ENCODE measurements at regions not wholly inside any gene's neighbourhood (a gene's known extent, or its start where the extent isn't known, plus 50 kb on each side); places are given as distances from the start of the nearest gene placed in this dataset.

DNA sequence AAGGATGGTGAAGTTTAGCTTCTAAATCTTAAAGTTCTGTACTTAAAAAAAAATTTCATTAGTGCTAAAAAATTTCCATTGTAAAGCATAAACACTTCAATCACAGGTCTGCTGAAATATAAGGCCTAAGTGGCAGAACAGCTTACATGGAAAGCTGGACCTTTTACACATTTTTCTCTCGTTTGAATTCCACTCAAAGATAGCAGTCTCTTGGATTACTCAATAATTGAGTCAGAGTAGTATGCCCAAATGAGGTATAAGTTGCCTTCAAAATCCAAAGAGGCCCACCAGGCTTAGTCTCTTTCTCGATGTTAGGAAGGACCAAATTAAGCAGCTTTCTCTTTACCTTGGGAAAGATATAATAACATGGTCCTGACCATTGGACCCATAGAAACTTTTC, 220.4 kb upstream of the CWC22 start:
- TF ChIP-seq POLR2A (IDR thresholded peaks at IDR 0.05) (no peak), POLR2AphosphoS5 (IDR thresholded peaks at IDR 0.05) (no peak)
- TF ChIP-seq, protein P1, sequence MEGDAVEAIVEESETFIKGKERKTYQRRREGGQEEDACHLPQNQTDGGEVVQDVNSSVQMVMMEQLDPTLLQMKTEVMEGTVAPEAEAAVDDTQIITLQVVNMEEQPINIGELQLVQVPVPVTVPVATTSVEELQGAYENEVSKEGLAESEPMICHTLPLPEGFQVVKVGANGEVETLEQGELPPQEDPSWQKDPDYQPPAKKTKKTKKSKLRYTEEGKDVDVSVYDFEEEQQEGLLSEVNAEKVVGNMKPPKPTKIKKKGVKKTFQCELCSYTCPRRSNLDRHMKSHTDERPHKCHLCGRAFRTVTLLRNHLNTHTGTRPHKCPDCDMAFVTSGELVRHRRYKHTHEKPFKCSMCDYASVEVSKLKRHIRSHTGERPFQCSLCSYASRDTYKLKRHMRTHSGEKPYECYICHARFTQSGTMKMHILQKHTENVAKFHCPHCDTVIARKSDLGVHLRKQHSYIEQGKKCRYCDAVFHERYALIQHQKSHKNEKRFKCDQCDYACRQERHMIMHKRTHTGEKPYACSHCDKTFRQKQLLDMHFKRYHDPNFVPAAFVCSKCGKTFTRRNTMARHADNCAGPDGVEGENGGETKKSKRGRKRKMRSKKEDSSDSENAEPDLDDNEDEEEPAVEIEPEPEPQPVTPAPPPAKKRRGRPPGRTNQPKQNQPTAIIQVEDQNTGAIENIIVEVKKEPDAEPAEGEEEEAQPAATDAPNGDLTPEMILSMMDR (IDR thresholded peaks at IDR 0.05 in 8 of 11, conservative IDR thresholded peaks at IDR 0.05 in 3 of 11): no peak

All from spleen (tissue), 7 donors.